HG03521 (cell line): ENCODE measurements at regions not wholly inside any gene's neighbourhood (a gene's known extent, or its start where the extent isn't known, plus 50 kb on each side); places are given as distances from the start of the nearest gene placed in this dataset.

Experiments
- ATAC-seq: cut with Tn5 transposase; IDR thresholded peaks from one replicate; pipeline ENCODE4 v1.9.1; 2021; ENCODE audit warnings: mild to moderate bottlenecking, moderate library complexity; ENCODE audit not compliant: unreplicated experiment

DNA sequence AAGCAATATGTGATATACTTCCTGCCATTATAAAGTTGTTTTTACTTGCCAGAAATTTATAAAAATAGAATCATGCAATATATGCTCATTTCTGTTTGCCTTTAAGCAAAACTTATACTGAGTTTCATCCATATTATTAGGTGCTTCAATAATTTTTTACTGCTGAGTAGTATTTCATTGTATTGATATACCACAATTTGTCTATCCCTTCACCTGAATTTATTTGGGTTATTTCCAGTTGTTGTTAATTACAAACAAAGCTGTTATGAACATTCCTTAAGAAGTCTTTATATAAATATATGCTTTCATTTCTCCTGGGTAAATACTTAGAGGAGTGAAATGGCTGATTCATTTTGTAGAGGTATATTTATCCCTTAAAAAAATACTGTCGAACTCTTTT is 864.1 kb downstream of the HACE1 start:
- no peak for ATAC-seq

DNA sequence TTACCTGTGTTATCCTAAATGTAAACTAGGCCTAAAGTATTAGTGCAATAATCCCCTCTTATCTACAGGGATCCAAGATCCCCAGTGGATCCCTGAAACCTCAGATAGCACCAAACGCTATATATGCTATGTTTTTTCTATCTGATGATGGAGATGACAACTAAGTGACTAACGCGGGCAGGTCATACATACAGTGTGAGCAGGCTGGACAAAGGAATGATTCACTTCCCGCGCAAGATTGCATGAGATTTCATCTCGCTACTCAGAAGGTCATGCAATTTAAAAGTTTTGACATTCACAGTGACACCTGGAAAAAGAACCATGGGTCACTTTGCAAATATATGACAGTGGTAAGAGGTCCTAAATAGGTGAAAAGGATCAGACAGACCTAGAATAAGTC is 875.9 kb downstream of the HACE1 start:
- ATAC-seq, result no peak

DNA sequence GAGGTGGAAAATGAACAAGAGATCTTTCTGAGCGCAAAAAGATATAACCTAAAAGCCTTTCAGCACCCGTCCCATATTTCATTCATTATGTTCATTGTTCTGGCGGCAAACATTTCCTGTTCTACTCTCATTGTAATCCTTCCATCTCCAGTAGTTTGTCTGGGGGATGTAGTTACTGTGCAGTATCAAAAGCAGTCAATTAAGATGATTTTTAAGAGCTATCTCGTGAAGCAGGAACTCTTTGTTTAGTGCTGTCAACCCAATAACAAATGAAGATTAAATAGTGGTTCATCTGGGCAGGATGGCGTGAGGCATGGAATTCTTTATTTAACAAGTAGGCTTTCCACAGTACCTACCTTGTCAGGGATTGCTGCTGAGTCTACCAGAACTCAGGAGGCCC is 876.7 kb downstream of the HACE1 start:
- ATAC-seq, result no peak

DNA sequence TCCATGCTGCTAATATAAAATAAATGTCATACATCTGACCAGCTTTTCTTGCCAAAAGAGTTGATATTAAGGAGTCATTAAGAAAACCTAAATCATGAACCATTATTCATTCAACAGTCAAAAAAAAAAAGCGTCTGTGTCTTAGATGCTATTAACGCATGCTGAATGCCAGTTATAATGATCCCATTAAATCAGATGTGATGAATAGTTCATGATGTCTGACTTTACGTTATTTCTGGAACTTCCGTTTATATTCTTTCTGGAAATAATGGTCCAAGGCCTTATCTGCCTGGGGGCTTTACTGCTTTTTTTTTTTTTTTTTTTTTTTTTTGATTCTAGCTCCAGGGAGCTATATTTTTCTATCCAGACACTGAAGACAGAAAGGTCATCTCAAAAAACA is 877.1 kb downstream of the HACE1 start:
- no peak for ATAC-seq

DNA sequence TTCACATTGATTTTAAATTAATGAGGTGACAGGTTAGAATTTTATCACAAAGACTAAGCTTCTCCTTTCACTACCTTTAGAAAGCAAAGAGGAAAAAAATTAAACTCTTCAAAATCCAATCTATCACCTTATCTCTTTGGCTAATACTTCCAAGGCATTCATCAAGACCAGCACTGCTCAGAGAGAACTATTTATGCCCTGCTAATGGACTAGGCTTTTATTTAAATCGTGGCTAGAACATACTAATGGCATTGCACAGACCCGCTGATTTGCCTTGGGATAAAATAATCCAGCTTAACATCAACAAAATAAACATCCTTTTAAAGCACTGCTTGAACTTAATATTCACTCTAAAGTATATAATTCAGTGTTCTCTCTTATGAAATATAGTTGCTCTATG is 880.4 kb downstream of the HACE1 start:
- ATAC-seq, result no peak

DNA sequence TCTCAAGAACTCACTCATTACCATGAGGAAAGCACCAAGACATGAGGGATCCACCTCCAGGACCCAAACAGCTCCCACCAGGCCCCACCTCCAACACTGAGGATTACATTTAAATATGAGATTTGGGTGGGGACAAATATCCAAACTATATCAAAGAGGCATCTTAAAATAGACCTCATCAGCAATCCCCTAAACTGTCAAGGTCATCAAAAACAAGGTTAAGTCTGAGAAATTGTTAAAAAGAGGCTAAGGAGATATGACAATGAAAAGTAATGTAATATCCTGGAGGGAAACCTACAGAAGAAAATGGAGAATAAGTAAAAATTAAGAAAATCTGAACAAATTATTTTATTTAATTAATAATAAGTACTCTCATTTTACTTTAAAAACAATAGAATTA is 922.3 kb downstream of the HACE1 start:
- no peak for ATAC-seq

DNA sequence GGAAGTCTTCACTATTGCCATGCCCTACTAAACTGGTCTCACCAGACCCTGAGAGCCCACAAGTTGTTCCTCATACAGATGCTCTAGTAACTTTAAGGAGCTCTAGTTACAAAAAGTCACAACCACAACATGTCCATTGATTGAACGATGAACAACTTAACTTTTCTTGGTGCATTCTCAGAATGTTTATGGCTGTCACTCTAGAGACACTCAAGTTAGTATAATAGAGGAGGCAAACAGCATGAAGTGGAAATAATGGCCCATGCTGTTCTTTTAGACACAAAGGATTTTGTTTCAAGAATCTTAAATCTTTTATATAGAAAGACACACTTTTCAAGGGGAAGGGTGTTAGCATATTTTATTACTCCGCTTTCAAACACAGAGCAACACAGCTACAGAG is 934.4 kb downstream of the HACE1 start:
- no peak for ATAC-seq

DNA sequence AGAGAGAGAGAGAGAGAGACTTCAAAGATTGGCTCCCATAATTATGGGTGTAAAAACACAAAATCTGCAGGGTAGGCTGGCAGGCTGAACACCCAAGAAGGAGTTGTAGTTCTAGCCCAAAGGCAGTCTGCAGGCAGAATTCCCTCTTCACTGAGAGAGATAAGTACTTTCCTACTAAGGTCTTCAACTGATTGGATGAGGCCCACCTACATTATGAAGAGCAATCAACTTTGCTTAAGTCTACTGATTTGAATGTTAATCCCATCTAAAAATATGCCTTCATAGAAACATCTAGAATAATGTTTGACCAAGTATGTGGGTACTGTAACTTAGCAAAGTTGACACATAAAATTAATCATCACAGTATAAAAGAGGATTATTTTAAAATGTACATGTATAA is 949.7 kb downstream of the HACE1 start:
- ATAC-seq, result no peak

DNA sequence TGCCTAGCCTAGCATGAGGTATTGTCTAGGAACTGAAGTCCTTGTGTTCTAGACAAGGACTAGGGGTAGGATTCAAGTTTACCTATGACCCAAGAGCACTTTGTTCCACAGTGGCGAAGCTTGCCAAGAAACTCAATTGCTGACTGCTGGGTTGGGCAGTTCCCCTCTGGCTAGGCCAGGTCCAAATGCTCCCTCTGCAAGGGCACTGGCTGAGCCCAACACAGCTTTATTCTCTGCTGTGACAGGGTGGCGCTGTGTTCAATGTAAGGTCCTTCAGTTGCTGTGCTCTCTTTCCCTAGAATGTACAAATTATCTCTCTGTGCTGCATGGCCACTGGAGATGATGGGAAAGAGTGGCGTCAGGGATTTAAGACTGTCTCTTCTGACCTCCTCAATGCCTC is 950.8 kb downstream of the HACE1 start:
- no peak for ATAC-seq

DNA sequence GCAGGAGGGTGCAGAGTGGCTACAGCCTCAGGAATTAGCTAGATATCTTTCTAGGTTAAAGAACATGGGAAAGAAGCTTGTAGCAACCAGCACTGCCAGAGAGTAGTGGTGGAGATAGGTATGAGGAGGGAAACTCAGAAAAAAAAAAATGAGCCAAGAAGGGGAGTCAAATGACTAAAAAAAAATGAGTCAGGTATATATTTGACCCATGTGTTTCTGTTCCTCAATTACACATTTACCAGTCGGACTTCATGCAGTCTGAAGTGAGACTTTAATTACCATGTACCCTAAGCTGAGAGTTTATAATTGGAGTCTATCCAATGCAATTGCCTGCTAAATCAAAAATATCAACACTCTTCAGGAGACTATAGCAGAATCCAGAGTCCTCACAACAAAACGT is 964.6 kb downstream of the HACE1 start:
- no peak for ATAC-seq

DNA sequence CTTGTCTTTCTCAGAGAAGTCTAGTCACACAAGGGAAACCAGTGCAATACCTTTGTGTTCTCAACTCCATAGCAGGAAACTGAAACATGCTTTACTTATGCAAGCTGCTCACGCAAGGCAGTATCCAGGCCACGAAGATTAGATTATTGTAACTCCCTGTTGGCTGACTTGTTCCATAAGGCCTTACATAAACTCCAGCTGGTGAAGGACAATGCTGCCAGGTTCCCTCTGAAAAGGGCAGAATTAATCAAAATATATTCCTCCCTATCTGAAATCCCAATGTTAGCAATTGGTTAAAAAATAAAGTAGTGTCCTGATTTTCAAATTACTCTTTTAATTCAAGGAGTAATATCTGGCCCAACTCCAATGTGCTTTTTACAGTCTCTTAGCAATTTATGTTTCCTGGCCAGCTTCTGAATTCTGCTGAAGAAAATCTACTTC is 966.6 kb downstream of the HACE1 start:
- no peak for ATAC-seq

DNA sequence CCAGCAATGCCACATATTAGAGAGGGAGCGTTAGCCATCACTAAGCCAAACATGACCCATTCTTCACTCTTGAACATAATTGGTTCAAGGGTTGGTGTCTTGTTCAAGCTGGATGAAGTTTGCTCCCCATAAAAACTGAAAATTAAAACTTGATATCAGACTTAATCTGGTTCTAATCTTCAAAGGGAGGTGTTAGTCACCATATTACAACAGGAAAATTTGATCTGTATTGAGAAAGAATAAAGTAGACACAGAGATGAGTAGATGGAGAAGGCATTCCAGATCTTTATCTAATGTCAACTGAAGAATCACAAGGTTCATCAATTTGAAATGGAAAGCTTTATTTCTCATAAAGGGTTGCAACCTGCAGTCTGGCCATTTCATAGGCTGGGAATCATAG is 972.8 kb downstream of the HACE1 start:
- no peak for ATAC-seq

DNA sequence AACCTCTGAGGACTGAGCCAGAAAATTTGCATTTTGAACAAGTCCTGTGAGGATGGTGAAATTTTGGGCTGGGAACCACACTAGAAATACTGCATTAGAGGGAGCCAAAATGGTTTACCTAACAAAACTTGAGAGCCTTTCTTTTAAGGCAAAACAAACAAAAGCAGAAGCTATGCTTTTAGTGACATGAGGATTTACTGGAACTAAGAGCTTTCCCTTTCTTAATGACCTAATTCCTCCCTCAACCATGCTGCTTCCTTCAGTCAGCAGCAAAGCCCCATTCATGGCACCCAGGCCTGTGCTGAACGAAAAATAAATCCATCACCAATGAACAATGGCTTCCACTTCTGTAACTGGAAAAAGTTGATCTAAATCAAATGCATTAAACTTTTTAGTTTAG is 974.3 kb downstream of the HACE1 start:
- no peak for ATAC-seq

DNA sequence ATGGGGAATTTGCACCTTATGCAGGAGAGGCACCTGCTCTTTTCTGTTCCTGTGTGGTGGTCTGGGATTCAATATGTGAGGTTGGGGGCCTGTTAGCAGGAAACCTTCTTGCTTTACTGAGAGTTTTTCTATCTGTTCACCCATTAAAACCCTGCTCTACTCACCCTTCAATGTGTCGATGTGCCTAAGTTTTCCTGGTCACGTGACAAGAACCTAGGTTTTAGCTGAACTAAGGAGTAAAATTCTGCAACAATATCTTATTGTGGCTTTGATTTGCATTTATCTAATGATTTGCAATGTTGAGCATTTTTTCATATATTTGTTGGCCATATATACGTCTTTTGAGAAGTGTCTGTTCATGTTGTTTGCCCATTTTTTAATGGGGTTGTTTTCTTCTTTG is 979.9 kb downstream of the HACE1 start:
- no peak for ATAC-seq

DNA sequence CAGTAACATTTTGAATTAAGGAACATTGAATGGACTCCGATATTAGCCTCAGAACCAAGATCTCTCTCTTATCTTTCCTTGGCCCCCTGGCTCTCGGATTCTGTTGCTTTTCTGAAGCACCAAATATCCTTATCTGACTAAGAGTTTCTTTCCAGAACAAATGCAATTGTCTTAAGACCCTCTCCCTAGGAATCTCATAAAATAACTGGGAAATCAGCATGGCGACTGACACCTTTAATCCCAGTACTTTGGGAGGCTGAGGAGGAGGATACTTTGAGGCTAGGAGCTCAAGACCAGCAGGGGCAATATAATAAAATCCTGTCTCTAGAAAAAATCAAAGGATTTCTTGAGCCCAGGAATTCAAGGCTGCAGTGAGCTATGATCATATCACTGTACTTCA is 984.5 kb downstream of the HACE1 start:
- no peak for ATAC-seq

DNA sequence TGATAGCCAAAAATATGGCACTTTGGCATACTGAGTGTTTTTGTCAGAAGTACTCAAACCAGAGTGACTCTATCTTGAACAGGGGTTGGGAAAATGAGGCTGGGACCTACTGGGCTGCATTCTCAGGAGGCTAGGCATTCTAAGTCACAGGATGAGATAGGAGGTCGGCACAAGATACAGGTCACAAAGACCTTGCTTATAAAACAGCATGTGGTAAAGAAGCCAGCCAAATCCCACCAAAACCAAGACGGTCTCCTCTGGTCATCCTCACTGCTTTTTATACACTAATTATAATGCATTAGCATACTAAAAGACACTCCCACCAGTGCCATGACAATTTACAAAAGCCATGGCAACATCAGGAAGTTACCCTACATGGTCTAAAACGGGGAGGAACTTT is 985.1 kb downstream of the HACE1 start:
- ATAC-seq, result no peak

DNA sequence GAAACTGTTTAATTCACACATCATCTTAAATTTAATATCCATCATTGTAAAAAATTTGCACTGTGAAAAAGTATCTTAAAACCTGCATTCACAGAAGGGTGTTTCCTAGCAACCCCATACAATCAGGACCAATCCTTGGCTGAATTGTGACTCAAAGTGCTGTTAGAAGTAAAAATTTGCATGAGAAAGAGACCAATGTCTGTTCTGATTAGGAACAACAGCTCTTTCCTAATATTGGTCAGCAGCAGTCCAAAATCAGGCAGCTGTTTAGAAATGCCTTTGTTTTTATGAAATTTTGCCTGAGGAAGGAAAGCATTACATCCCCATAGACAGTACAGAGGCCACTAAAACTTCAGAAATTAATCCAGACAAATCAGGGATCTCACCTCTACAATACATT is 987.0 kb downstream of the HACE1 start:
- ATAC-seq, result no peak

DNA sequence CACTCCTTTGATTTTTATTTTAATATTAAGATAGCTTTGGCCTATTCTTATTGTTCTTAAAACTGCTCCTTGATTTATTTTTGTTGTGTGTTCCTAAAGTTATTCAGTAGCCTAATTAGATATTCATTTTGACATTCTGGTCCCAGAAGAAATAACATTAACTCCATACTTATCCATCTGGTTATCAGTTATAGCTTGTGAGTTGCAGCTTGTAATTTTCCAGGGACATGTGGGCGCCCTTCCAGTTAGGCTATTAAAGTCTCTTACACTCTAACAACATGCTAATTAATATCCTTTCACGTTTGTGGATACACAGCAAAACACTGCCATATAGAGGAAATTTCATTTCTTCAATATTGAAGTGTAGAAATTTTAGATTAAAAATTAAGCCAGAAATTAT is 987.5 kb downstream of the HACE1 start:
- no peak for ATAC-seq

DNA sequence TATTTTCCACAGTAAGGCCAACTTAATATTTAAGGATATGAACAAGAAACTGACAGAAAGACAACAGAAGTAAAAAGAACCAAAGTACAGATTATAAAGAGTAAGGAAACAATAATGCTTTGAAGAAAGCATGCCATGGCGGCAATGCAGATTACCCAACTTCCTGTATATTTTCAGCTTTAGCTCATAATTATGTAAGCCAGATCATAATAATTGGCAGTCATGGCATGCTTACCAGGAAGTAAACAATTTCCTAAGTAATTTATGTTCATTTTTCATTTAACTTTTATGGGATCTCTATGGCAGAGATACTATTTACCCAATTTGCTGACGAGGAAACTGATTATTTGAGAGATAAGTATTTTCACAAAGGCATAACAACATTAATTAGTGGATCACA is 988.7 kb downstream of the HACE1 start:
- ATAC-seq, result no peak

DNA sequence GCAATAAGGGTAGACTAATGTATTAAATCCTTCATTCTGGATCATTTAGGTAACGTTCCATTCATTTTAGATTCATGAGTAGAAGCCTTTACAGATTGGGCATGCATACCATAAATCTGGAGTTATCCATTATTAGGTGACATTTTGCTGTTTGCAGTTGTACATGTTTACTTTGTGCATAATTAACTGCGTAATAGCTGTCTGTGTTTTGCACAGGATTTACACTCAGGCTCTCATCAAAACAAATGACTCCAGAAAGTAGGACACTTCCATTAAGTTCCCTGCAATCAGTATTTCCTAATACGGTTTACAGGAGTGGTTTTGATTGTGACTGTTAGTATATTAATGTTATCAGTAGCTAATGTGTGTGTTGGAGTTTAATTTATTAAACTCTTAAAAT is 997.4 kb downstream of the HACE1 start:
- no peak for ATAC-seq

DNA sequence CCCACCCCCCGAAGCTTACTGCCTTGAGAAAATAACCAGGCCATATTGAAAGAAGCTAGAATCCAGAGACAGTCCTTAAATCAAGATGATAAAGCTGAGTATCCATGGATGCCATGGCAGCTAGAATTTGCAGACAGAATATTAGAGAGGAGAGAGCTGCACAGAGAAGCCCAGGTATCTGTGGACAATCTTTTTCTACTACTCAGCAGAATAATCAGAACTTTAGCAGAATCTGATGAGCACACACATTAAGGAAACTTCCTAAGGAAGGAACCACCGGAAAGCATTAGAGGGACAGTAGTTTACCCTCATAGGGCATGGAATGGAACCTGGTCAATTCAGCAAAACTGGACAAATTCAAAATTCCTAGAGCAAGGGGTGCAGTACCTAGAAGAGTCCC is 1001.7 kb downstream of the HACE1 start:
- ATAC-seq, result no peak

DNA sequence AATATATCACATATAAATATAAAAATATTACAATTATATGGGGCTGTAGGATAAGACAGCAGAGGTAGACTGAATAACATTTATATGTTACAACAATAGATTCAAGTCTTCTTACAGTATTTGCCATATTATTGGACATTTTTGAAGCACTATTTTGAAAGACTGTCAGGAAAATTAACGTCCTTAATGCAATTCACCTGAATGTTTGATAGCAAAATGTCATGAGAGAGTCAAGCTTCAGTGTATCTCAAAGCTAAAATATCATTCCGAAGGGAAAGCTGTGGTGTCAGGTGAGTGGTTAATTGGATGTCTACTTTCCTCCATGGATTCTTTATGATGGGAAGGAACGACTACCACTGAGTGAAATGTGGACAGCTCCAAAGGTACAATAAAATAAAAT is 1004.0 kb downstream of the HACE1 start:
- ATAC-seq, result no peak

DNA sequence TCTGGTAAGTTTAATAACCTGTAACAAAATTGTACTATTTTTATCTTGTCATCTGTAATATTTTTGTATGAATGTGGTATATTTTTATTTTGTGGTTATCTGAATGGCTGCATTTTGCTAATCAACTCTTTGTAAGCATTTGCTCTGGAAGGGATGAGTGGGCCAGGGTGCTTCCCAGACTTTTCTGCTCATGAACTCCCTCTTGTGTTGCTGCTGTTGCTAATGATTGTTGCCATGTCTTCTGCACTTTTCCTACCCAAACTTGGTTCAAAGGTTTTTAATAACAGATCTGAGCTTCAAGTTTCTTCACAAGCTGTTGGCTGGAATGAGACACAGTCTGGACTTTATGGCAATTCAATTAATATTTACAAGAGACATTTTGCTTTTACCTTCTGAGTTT is 1005.7 kb downstream of the HACE1 start:
- ATAC-seq, result no peak

DNA sequence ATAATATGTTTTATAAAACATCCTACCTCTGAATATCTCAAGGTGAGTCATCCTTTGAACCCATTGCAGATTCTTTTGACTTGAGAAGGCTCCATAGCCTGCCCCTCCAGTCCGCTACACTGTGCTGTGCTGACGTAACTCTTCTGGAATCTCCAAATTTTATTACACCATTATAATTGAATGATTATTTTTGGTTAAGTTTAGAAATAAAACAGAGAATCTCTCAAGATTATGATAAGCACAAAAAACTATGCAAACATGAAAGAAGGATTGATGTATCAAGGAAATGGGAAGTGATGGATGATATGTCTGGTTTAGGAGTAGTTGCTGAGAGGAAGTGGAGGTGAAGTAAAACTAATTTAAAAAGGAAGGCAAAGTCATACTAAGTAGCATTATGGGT is 1021.3 kb downstream of the HACE1 start:
- ATAC-seq, result no peak
